ENCODE measurements at regions not wholly inside any gene's neighbourhood (a gene's known extent, or its start where the extent isn't known, plus 50 kb on each side); places are given as distances from the start of the nearest gene placed in this dataset.

DNA sequence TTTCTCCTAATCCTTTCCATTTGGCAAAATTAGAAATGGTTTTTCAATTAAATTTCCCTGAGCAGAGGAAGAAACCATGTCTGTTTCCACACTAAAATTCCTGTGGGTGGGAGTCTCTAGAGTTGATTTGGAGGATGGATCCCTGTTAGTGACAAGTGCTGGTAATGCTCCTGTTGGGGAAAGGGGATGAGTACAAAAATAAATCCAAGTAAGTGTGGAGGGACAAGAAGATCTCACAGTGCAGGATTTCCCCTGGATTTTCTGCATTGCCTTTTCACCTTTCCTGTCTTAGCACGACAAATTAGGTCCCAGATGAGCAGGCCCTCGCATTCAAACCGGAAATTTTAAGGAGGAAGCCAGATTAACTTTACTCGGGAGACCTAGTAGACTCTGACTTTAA lies 107.5 kb downstream of the DAD1 start:
- TF ChIP-seq, protein P1, sequence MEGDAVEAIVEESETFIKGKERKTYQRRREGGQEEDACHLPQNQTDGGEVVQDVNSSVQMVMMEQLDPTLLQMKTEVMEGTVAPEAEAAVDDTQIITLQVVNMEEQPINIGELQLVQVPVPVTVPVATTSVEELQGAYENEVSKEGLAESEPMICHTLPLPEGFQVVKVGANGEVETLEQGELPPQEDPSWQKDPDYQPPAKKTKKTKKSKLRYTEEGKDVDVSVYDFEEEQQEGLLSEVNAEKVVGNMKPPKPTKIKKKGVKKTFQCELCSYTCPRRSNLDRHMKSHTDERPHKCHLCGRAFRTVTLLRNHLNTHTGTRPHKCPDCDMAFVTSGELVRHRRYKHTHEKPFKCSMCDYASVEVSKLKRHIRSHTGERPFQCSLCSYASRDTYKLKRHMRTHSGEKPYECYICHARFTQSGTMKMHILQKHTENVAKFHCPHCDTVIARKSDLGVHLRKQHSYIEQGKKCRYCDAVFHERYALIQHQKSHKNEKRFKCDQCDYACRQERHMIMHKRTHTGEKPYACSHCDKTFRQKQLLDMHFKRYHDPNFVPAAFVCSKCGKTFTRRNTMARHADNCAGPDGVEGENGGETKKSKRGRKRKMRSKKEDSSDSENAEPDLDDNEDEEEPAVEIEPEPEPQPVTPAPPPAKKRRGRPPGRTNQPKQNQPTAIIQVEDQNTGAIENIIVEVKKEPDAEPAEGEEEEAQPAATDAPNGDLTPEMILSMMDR (IDR thresholded peaks at IDR 0.05), result no peak
- TF ChIP-seq EZH2 (IDR thresholded peaks at IDR 0.05; ENCODE audit: borderline replicate concordance, insufficient read depth, low read depth, low read length, poor library complexity, severe bottlenecking), result no peak
